ENCODE measurements at regions not wholly inside any gene's neighbourhood (a gene's known extent, or its start where the extent isn't known, plus 50 kb on each side); places are given as distances from the start of the nearest gene placed in this dataset.

- TF ChIP-seq CTCF (IDR thresholded peaks at IDR 0.05) (no peak), POLR2AphosphoS5 (IDR thresholded peaks at IDR 0.05) (no peak), POLR2A (IDR thresholded peaks at IDR 0.05; ENCODE audit: low read depth) (no peak)
These were observed 329.7 kb downstream of the SI start for GRCh38 chr3:164748626-164749025.
